Loucy (cell line): ENCODE measurements at regions not wholly inside any gene's neighbourhood (a gene's known extent, or its start where the extent isn't known, plus 50 kb on each side); places are given as distances from the start of the nearest gene placed in this dataset.

Experiments
- H2AFZ ChIP-seq: fragments of 200-600 bp; sonication (generic); 2 replicates; pipeline ENCODE4 v1.6.0; 2016; ENCODE audit warnings: antibody characterized with exemption, mild to moderate bottlenecking, low read length, moderate library complexity
- H3F3A ChIP-seq: fragments of 200-600 bp; 2 replicates; pipeline ENCODE4 v1.6.0; 2016; ENCODE audit warnings: antibody characterized with exemption, low read depth, mild to moderate bottlenecking
- H3K27me3 ChIP-seq: fragments of 200-600 bp; sonication (generic); 2 replicates; pipeline ENCODE4 v1.6.1; 2014; ENCODE audit warnings: low read length, mild to moderate bottlenecking; ENCODE audit not compliant: insufficient read depth, poor library complexity, severe bottlenecking
- H3K36me3 ChIP-seq: fragments of 200-600 bp; sonication (generic); 2 replicates; pipeline ENCODE4 v1.6.1; 2016; ENCODE audit warnings: low read length; ENCODE audit not compliant: insufficient read depth
- H3K4me1 ChIP-seq: fragments of 200-600 bp; sonication (generic); 2 replicates; pipeline ENCODE4 v1.5.1; 2014; ENCODE audit warnings: low read length, mild to moderate bottlenecking; ENCODE audit not compliant: insufficient read depth, poor library complexity, severe bottlenecking
- H3K4me2 ChIP-seq: fragments of 200-600 bp; sonication (generic); 2 replicates; pipeline ENCODE4 v1.6.0; 2014; ENCODE audit warnings: antibody characterized with exemption, low read length, low read depth, mild to moderate bottlenecking; ENCODE audit not compliant: poor library complexity, severe bottlenecking
- H3K4me3 ChIP-seq: fragments of 200-600 bp; sonication (generic); 2 replicates; pipeline ENCODE4 v1.5.1; 2014; ENCODE audit warnings: low read length, mild to moderate bottlenecking, mixed read lengths; ENCODE audit not compliant: poor library complexity, severe bottlenecking
- H3K79me2 ChIP-seq: fragments of 200-600 bp; sonication (generic); 2 replicates; pipeline ENCODE4 v1.6.1; 2014; ENCODE audit warnings: low read length; ENCODE audit not compliant: insufficient read depth
- H3K9ac ChIP-seq: fragments of 200-600 bp; sonication (generic); 2 replicates; pipeline ENCODE4 v1.6.0; 2014; ENCODE audit warnings: mild to moderate bottlenecking, low read depth, low read length, moderate library complexity; ENCODE audit not compliant: poor library complexity, severe bottlenecking
- H3K9me2 ChIP-seq: fragments of 200-600 bp; sonication (generic); replicated peaks from 2 replicates; pipeline ENCODE4 v1.6.1; 2016; ENCODE audit warnings: low read depth, low read length, mixed read lengths
- H3K9me3 ChIP-seq: fragments of 200-600 bp; sonication (generic); 2 replicates; pipeline ENCODE4 v1.6.1; 2014; ENCODE audit warnings: mild to moderate bottlenecking, antibody characterized with exemption, low read length, low read depth; ENCODE audit not compliant: insufficient read depth
- H4K20me1 ChIP-seq: fragments of 200-600 bp; sonication (generic); 2 replicates; pipeline ENCODE4 v1.6.0; 2014; ENCODE audit warnings: antibody characterized with exemption, low read length, mild to moderate bottlenecking; ENCODE audit not compliant: insufficient read depth, poor library complexity, severe bottlenecking
- CTCF ChIP-seq: fragments of 200-600 bp; sonication (generic); conservative IDR thresholded peaks from 2 replicates; pipeline ENCODE4 v1.5.1; 2014; ENCODE audit warnings: mild to moderate bottlenecking, antibody characterized with exemption, low read length
- EZH2phosphoT487 ChIP-seq: fragments of 200-600 bp; IDR thresholded peaks from 2 replicates; pipeline ENCODE4 v1.6.1; 2018; ENCODE audit warnings: antibody characterized with exemption, mild to moderate bottlenecking, moderate library complexity, borderline replicate concordance

GRCh38 chr4:181564625-181565024 is 678.6 kb upstream of the TENM3 start:
- Histone ChIP-seq H3F3A (no peaks in the 10 kb centered on the region), H3K9ac (no peak overlapping the region), H3K4me3 (no peak overlapping the region), H3K9me2 (no peaks in the 10 kb centered on the region), H3K36me3 (no peaks in the 10 kb centered on the region), H4K20me1 (no peaks in the 10 kb centered on the region), H2AFZ (no peak overlapping the region), H3K79me2 (no peaks in the 10 kb centered on the region), H3K9me3 (no peaks in the 10 kb centered on the region), H3K4me1 (no peaks in the 10 kb centered on the region), H3K4me2 (no peak overlapping the region), H3K27me3 (no peaks in the 10 kb centered on the region)
- TF ChIP-seq EZH2phosphoT487 (no peak), CTCF (no peak)

GRCh38 chr4:181566490-181566889 is 676.7 kb upstream of the TENM3 start:
- no peaks in the 10 kb centered on the region for H3K36me3 ChIP-seq
- no peak overlapping the region for H3K4me3 ChIP-seq
- TF ChIP-seq EZH2phosphoT487 (no peak), CTCF (no peak)
- H3K9me2 ChIP-seq: no peaks in the 10 kb centered on the region
- no peaks in the 10 kb centered on the region for H3K79me2 ChIP-seq
- H4K20me1 ChIP-seq: no peaks in the 10 kb centered on the region
- no peak overlapping the region for H3K4me2 ChIP-seq
- H2AFZ ChIP-seq: no peak overlapping the region
- H3F3A ChIP-seq: no peaks in the 10 kb centered on the region
- no peaks in the 10 kb centered on the region for H3K27me3 ChIP-seq
- H3K9me3 ChIP-seq: no peaks in the 10 kb centered on the region
- no peak overlapping the region for H3K9ac ChIP-seq
- no peaks in the 10 kb centered on the region for H3K4me1 ChIP-seq

- Histone ChIP-seq H4K20me1 (no peaks in the 10 kb centered on the region), H3K4me1 (no peaks in the 10 kb centered on the region), H3K9me3 (no peaks in the 10 kb centered on the region), H3K4me2 (no peak overlapping the region), H3K4me3 (no peak overlapping the region), H3K79me2 (no peaks in the 10 kb centered on the region), H3K9ac (no peak overlapping the region), H3F3A (no peaks in the 10 kb centered on the region), H3K9me2 (no peaks in the 10 kb centered on the region), H3K27me3 (no peaks in the 10 kb centered on the region), H2AFZ (no peak overlapping the region), H3K36me3 (no peaks in the 10 kb centered on the region)
- TF ChIP-seq EZH2phosphoT487 (no peak), CTCF (peak; percentile 49)
Measured at GRCh38 chr4:181569553-181569952, 673.6 kb upstream of the TENM3 start.
